ENCODE measurements at regions not wholly inside any gene's neighbourhood (a gene's known extent, or its start where the extent isn't known, plus 50 kb on each side); places are given as distances from the start of the nearest gene placed in this dataset.

DNA sequence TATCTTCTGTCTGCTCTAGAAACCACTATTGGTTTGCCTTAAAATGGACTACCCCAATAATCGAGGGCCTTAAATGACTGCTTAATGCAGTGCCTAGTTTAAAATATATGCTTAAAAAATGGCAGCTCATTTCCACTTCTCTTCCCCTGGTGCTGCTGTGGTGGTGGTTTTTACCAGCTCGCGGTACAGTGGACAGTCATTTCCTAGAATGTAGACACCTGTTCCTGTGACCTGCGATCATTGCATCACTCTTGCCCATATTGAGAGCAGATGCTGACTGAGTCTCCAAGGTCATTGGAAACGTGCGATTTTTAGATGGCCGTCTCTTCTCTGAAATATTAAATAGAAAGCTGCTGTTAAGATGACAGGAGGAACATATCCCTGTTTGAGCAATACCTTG, 164.1 kb downstream of the UTRN start:
- TF ChIP-seq CTCF (conservative IDR thresholded peaks at IDR 0.05; ENCODE audit: low read length), result no peak
- no peak for DNase-seq (ENCODE audit: low read depth)
- no peak overlapping the region for H3K4me3 ChIP-seq (ENCODE audit: low read length)

DNA sequence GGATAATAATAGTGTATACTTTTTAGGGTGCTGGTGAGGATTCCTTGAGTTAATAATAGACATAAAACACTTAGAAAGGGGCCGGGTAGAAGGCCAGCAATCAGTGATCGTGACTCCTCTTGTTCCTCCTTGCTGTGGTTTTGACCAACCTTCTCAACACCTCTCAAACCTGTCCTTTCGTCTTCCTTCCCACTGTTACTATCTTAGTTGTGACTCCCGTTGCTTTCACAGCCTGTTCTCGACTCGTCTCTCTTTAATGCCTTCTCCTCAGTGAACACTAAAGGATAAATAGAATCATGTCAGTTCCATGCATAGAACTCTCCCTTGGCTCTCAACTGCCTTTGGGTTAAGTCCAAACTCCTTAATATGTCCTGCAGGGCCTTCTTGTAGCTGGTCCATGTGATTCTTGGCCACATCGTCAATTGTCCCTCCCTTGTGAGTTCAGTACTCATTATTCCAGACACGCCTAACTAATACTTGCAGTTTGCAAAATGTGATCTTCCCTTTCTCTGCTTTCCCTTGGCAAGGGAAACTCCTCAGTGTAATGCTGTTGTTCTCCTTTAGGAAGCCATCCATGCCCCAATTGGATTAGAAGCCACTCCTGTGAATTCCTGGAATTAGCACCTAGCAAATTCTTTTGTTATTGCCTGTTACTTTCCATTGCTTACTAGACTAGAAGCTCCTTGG, 164.9 kb downstream of the UTRN start:
- TF ChIP-seq CTCF (conservative IDR thresholded peaks at IDR 0.05; ENCODE audit: low read length), result no peak
- no peak for DNase-seq (ENCODE audit: low read depth)
- no peak overlapping the region for H3K4me3 ChIP-seq (ENCODE audit: low read length)

DNA sequence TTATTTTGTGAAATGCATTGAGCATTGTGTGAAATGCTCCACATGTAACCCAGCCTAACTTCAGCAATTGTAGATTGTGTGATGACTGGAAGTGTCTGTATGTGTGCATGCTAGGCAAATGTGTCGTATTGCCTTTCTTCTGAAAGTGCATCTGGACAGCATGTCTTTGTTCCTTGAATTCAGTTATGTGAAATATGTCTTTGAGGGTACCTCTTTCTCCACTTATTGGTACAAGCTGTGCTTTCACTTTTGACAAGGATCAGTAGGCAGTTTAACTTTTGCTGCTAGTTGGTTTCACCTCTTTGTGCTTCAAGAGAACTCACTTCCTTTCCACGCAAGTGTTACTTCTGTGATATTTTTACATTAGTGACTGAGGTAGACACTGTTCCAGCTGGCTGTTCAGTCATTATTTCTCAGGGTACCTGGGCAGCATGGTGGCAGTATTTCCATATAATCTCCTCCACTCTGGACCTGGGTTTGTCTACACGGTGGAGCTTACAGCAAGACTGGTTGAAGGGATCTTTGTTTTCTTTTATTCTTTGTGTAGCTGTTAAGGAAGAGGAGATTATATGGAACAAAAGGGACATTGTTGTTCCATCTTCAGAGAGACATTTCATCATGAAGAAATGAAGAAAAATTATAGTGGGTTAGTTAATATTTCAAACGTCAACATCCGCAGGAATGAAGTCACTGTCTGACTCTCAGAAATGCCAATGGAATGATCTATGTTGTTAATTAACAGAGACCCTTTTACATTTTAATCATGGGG, 175.4 kb downstream of the UTRN start:
- no peak for TF ChIP-seq CTCF (conservative IDR thresholded peaks at IDR 0.05; ENCODE audit: low read length)
- no peak for DNase-seq (ENCODE audit: low read depth)
- H3K4me3 ChIP-seq (ENCODE audit: low read length), result no peak overlapping the region

DNA sequence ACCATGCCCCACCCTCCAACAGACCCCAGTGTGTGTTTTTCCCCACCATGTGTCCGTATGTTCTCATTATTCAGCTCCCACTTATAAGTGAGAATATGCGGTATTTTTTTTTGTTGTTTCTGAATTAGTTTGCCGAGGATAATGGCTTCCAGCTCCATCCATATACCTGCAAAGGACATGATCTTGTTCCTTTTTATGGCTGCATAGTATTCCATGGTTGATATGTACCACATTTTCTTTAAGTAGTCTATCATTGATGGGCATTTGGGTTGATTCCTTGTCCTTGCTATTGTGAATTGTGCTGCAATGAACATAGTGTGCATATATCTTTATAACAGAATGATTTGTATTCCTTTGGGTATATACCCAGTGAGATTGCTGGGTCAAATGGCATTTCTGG, 176.9 kb downstream of the UTRN start:
- no peak overlapping the region for H3K4me3 ChIP-seq (ENCODE audit: low read length)
- no peak for TF ChIP-seq CTCF (conservative IDR thresholded peaks at IDR 0.05; ENCODE audit: low read length)
- DNase-seq (ENCODE audit: low read depth), result no peak

GRCh38 chr6:144466716-144467115, 181.6 kb downstream of the UTRN start:
- no peak for TF ChIP-seq CTCF (conservative IDR thresholded peaks at IDR 0.05; ENCODE audit: low read length)
- DNase-seq (ENCODE audit: low read depth), result no peak
- H3K4me3 ChIP-seq (ENCODE audit: low read length), result no peak overlapping the region

GRCh38 chr6:144467172-144467762, 182.1 kb downstream of the UTRN start:
- no peak for DNase-seq (ENCODE audit: low read depth)
- no peak overlapping the region for H3K4me3 ChIP-seq (ENCODE audit: low read length)
- TF ChIP-seq CTCF (conservative IDR thresholded peaks at IDR 0.05; ENCODE audit: low read length), result no peak

GRCh38 chr6:144467921-144468320, 182.8 kb downstream of the UTRN start:
- DNase-seq (ENCODE audit: low read depth), result no peak
- H3K4me3 ChIP-seq (ENCODE audit: low read length), result no peak overlapping the region
- TF ChIP-seq CTCF (conservative IDR thresholded peaks at IDR 0.05; ENCODE audit: low read length), result no peak

Measured in AG10803 (cell line).